Panc1 (cell line): ENCODE measurements at regions not wholly inside any gene's neighbourhood (a gene's known extent, or its start where the extent isn't known, plus 50 kb on each side); places are given as distances from the start of the nearest gene placed in this dataset.
"Not testable (repeated sequence)": the region's sequence is repeated elsewhere in the genome, so short reads cannot be mapped to it uniquely, and the experiment has no call there.

ENCODE experiments used
- ATAC-seq: fragments of 200-7000 bp; cut with Tn5 transposase; 2 replicates; pipeline ENCODE4 v1.9.1; 2020; ENCODE audit warnings: mild to moderate bottlenecking, moderate library complexity
- BruUV-seq: library from RNA; stranded (reverse); fragments of 400-500 nt; replicated peaks from 2 replicates; lab custom pipeline; 2021; lab: Mats Ljungman, UMichigan
- CTCF ChIA-PET: fragments of 300-600 bp; sonication (Branson Sonifier 250); formaldehyde crosslinking; loops from one replicate; lab custom pipeline; 2022; ENCODE audit warnings: antibody characterized with exemption; lab: Charles Lee
- POLR2A ChIA-PET: fragments of 300-600 bp; sonication (Branson Sonifier 250); formaldehyde crosslinking; loops from one replicate; lab custom pipeline; 2022; ENCODE audit warnings: antibody characterized with exemption; lab: Charles Lee
- DNase-seq: peaks from one replicate; pipeline ENCODE4 v3.0.0-alpha.2; 2010; ENCODE audit warnings: low read depth, low spot score
- H3K27ac ChIP-seq: 2 replicates; pipeline ENCODE4 v1.5.1; 2011; ENCODE audit warnings: mild to moderate bottlenecking, low read length, inconsistent platforms
- H3K27me3 ChIP-seq: fragments of 200-500 bp; sonication (Bioruptor generic); 2 replicates; pipeline ENCODE4 v1.6.0; 2014; ENCODE audit warnings: low read length, inconsistent platforms; ENCODE audit not compliant: control insufficient read depth, insufficient read depth
- H3K36me3 ChIP-seq: fragments of 200-500 bp; sonication (Bioruptor generic); 2 replicates; pipeline ENCODE4 v1.5.1; 2014; ENCODE audit warnings: inconsistent platforms, mild to moderate bottlenecking, low read length, moderate library complexity; ENCODE audit not compliant: control insufficient read depth, insufficient read depth
- H3K4me1 ChIP-seq: 2 replicates; pipeline ENCODE4 v1.5.1; 2011; ENCODE audit warnings: inconsistent platforms, mild to moderate bottlenecking, low read length, moderate library complexity; ENCODE audit not compliant: control insufficient read depth, insufficient read depth
- H3K4me3 ChIP-seq, 2 experiments: 2 replicates each; pipeline ENCODE4 v1.5.1; 2011 to 2012; ENCODE audit warnings: low read depth in 2 of 2, low read length in 2 of 2, mild to moderate bottlenecking in 2 of 2, inconsistent platforms in 1 of 2, moderate library complexity in 1 of 2
- H3K9me3 ChIP-seq: fragments of 200-500 bp; sonication (Bioruptor generic); 2 replicates; pipeline ENCODE4 v1.5.1; 2014; ENCODE audit warnings: low read depth, mild to moderate bottlenecking, inconsistent platforms, low read length, moderate library complexity; ENCODE audit not compliant: control insufficient read depth, insufficient read depth
- CTCF ChIP-seq: fragments of 450-650 bp; IDR thresholded peaks from 2 replicates; pipeline ENCODE4 v1.5.1; 2017; ENCODE audit warnings: mild to moderate bottlenecking
- POLR2AphosphoS5 ChIP-seq: IDR thresholded peaks from 2 replicates; pipeline ENCODE4 v1.6.1; 2012; ENCODE audit warnings: mild to moderate bottlenecking, low read depth, low read length, moderate library complexity
- REST ChIP-seq, 2 experiments: IDR thresholded peaks; 2 replicates each; pipeline ENCODE4 v1.6.1; 2011 to 2012; ENCODE audit warnings: low read depth in 2 of 2, control low read depth in 1 of 2, low read length in 1 of 2, mild to moderate bottlenecking in 1 of 2, moderate library complexity in 1 of 2; ENCODE audit not compliant: insufficient read depth in 1 of 2
- SIN3A ChIP-seq: IDR thresholded peaks from 2 replicates; pipeline ENCODE4 v1.6.1; 2012; ENCODE audit warnings: low read depth, mild to moderate bottlenecking, low read length, moderate library complexity, borderline replicate concordance; ENCODE audit not compliant: insufficient read depth
- TCF7L2 ChIP-seq: IDR thresholded peaks from 2 replicates; pipeline ENCODE4 v1.6.1; 2011; ENCODE audit warnings: mild to moderate bottlenecking, low read depth, low read length, inconsistent platforms
- in situ Hi-C: cut with HindIII; loops from 2 replicates; pipeline ENCODE4 v1.10.0; 2016; ENCODE audit warnings: low sequenced_read_pairs, low pct_unique_long_range_greater_than_20kb
- intact Hi-C: fragments of 100-400 bp; cut with micrococcal nuclease; formaldehyde crosslinking; loops from one replicate; pipeline ENCODE4 v1.10.0; 2022; ENCODE audit not compliant: unreplicated experiment

- Histone ChIP-seq H3K4me3 (no peak overlapping the region), H3K27me3 (no peaks in the 10 kb centered on the region), H3K27ac (no peak overlapping the region), H3K4me1 (no peaks in the 10 kb centered on the region), H3K9me3 (no peaks in the 10 kb centered on the region), H3K36me3 (no peaks in the 10 kb centered on the region)
- DNase-seq, result no peak
- no peak for ATAC-seq
- CTCF ChIA-PET, result no interaction called here
- intact Hi-C loops (no loop called here), in situ Hi-C loops (no loop called here)
- POLR2A ChIA-PET, result no interaction called here
- no TSS peak for BruUV-seq
- TF ChIP-seq CTCF, result no peak
- no peak for TF ChIP-seq REST (IDR thresholded peaks at IDR 0.05; ENCODE audit: insufficient read depth in 1 of 2, low read depth in 2 of 2, low read length in 1 of 2)
- no peak for TF ChIP-seq POLR2AphosphoS5
- TF ChIP-seq TCF7L2, result no peak
Measured at GRCh38 chr6:141809901-141810300, 322.8 kb upstream of the GJE1 start.

- Histone ChIP-seq H3K9me3 (no peaks in the 10 kb centered on the region), H3K4me3 (no peak overlapping the region), H3K27ac (no peak overlapping the region), H3K36me3 (no peaks in the 10 kb centered on the region), H3K4me1 (no peaks in the 10 kb centered on the region), H3K27me3 (no peaks in the 10 kb centered on the region)
- ChIA-PET POLR2A (no interaction called here), CTCF (no interaction called here)
- no TSS peak for BruUV-seq
- in situ Hi-C loops (no loop called here), intact Hi-C loops (no loop called here)
- ATAC-seq, result no peak
- DNase-seq, result no peak
- TF ChIP-seq TCF7L2 (no peak), SIN3A (no peak), POLR2AphosphoS5 (no peak), CTCF (no peak), REST (IDR thresholded peaks at IDR 0.05; ENCODE audit: insufficient read depth in 1 of 2, low read depth in 2 of 2, low read length in 1 of 2) (no peak)
Measured at GRCh38 chr6:141808662-141809061, 324.1 kb upstream of the GJE1 start.

GRCh38 chr6:141800973-141801372 is 331.8 kb upstream of the GJE1 start:
- H3K27ac ChIP-seq, H3K4me1 ChIP-seq, POLR2A ChIA-PET, H3K9me3 ChIP-seq, ATAC-seq, BruUV-seq, intact Hi-C loops, CTCF ChIA-PET, DNase-seq, in situ Hi-C loops, H3K36me3 ChIP-seq, H3K4me3 ChIP-seq, H3K27me3 ChIP-seq: not testable (repeated sequence)
